Neural crest cell (in vitro differentiated cells): ENCODE measurements at regions not wholly inside any gene's neighbourhood (a gene's known extent, or its start where the extent isn't known, plus 50 kb on each side); places are given as distances from the start of the nearest gene placed in this dataset.

Experiments used
- DNase-seq: peaks from one replicate; pipeline ENCODE4 v3.0.0; 2021; ENCODE audit warnings: low read depth, mixed read lengths, low spot score
- H3K27ac Mint-ChIP-seq: one replicate; pipeline ENCODE4 v1.8.0; 2021; ENCODE audit warnings: mild to moderate bottlenecking, mixed read lengths; ENCODE audit not compliant: unreplicated experiment
- H3K27me3 Mint-ChIP-seq: 2 replicates; pipeline ENCODE4 v1.8.0; 2021; ENCODE audit warnings: low read depth, mild to moderate bottlenecking, mixed read lengths
- H3K36me3 Mint-ChIP-seq: 2 replicates; pipeline ENCODE4 v1.8.0; 2021; ENCODE audit warnings: low read depth, mild to moderate bottlenecking, mixed read lengths
- H3K4me1 Mint-ChIP-seq: 2 replicates; pipeline ENCODE4 v1.8.0; 2021; ENCODE audit warnings: mixed read lengths
- H3K4me3 Mint-ChIP-seq: one replicate; pipeline ENCODE4 v1.8.0; 2021; ENCODE audit warnings: mild to moderate bottlenecking, mixed read lengths
- H3K9me3 Mint-ChIP-seq: 2 replicates; pipeline ENCODE4 v1.8.0; 2021; ENCODE audit warnings: mixed read lengths
- TF ChIP-seq, protein P1 (sequence below): fragments of 200-600 bp; sonication (generic); conservative IDR thresholded peaks from 2 replicates; pipeline ENCODE4 v1.5.0; 2021; ENCODE audit warnings: antibody characterized with exemption, mild to moderate bottlenecking

DNA sequence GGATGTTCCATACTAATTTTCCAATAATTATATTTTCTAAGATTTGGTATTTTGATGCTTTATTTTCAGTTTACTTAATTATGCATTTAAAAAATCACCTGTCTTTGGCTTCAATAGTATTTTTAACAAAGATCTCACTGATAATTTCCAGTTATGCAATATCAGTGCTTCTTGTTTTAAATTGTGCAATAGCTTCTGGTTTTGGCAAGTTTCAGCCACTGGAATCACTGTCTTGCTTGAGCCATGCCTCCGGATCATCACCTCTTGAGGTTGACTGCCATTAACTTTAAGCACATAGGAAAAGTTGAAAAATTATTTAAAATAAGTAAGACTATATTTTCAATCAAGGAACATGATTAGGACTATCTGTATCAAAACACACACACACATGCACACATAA is 1242.1 kb downstream of the HACE1 start:
- DNase-seq, result no peak
- no peaks in the 10 kb centered on the region for H3K36me3 Mint-ChIP-seq
- H3K4me3 Mint-ChIP-seq, result no peak overlapping the region
- no peaks in the 10 kb centered on the region for H3K4me1 Mint-ChIP-seq
- peaks cover 8% of the 10 kb centered on the region for H3K9me3 Mint-ChIP-seq
- H3K27me3 Mint-ChIP-seq, result no peaks in the 10 kb centered on the region
- TF ChIP-seq, protein P1, sequence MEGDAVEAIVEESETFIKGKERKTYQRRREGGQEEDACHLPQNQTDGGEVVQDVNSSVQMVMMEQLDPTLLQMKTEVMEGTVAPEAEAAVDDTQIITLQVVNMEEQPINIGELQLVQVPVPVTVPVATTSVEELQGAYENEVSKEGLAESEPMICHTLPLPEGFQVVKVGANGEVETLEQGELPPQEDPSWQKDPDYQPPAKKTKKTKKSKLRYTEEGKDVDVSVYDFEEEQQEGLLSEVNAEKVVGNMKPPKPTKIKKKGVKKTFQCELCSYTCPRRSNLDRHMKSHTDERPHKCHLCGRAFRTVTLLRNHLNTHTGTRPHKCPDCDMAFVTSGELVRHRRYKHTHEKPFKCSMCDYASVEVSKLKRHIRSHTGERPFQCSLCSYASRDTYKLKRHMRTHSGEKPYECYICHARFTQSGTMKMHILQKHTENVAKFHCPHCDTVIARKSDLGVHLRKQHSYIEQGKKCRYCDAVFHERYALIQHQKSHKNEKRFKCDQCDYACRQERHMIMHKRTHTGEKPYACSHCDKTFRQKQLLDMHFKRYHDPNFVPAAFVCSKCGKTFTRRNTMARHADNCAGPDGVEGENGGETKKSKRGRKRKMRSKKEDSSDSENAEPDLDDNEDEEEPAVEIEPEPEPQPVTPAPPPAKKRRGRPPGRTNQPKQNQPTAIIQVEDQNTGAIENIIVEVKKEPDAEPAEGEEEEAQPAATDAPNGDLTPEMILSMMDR, result no peak
- no peak overlapping the region for H3K27ac Mint-ChIP-seq

DNA sequence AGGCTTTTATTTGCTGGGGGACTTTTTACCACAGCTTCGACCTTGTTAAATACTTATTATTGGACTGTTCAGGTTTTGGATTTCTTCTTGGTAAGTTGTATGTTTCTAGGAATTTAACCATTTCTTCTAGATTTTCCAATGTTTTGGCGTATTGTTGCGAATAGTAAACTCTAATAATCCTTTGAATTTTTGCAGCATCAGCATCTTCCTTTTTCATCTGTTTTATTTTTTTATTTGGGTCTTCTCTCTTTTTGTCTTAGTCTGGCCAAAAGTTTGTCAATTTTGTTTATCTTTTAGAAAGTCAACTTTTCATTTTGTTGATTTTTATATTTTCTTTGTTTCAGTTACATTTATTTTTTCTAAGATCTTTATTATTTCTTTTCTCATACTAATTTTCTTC is 1272.0 kb downstream of the HACE1 start:
- DNase-seq, result no peak
- Mint-ChIP-seq H3K4me1 (no peaks in the 10 kb centered on the region), H3K36me3 (no peaks in the 10 kb centered on the region), H3K9me3 (peaks cover 6% of the 10 kb centered on the region), H3K27me3 (peaks cover 14% of the 10 kb centered on the region), H3K27ac (no peak overlapping the region), H3K4me3 (no peak overlapping the region)
- TF ChIP-seq, protein P1, result no peak

DNA sequence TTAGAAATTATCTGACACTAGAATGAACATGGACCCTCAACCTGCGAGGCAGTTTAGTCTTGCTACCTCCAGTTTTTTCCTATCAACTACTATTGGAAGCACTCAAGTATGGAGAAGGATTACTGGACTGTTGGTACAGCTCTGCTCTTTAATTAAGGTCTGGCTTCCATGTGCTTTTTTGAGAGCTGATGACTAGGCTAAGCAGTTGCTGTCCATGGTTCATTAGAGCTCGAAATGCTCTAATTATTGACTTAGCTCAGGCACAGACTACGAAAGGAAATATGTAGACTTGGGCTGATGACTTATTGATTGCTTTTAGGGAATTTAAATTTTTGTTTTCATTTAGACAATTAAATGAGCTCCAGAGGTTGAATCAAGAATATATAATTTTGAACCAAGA is 1281.6 kb downstream of the HACE1 start:
- H3K27me3 Mint-ChIP-seq, result no peaks in the 10 kb centered on the region
- H3K4me1 Mint-ChIP-seq, result no peaks in the 10 kb centered on the region
- peaks cover 3% of the 10 kb centered on the region for H3K9me3 Mint-ChIP-seq
- DNase-seq, result no peak
- no peaks in the 10 kb centered on the region for H3K36me3 Mint-ChIP-seq
- H3K27ac Mint-ChIP-seq, result no peak overlapping the region
- TF ChIP-seq, protein P1, result no peak
- H3K4me3 Mint-ChIP-seq, result no peak overlapping the region

DNA sequence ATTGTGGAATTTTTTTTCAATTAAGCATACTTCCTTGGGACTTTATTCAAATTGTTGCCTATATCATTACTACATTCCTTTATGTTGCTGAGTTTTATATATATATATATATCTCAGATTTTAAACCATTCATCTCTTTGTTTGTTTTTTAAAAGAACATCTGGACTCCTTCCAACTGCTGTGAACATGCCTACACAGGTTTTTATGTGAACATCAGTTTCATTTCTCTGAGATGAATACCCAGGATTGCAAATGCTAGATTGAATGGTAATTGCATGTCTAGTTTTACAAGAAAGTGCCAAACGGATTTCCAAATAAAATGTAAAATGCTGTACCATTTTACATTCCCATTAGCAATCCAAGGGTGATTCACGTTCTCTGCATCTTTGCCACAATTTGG is 1289.3 kb downstream of the HACE1 start:
- DNase-seq, result no peak
- Mint-ChIP-seq H3K27ac (no peak overlapping the region), H3K4me1 (no peaks in the 10 kb centered on the region), H3K36me3 (no peaks in the 10 kb centered on the region), H3K9me3 (no peaks in the 10 kb centered on the region), H3K27me3 (peaks cover 6% of the 10 kb centered on the region), H3K4me3 (no peak overlapping the region)
- TF ChIP-seq, protein P1, result no peak

DNA sequence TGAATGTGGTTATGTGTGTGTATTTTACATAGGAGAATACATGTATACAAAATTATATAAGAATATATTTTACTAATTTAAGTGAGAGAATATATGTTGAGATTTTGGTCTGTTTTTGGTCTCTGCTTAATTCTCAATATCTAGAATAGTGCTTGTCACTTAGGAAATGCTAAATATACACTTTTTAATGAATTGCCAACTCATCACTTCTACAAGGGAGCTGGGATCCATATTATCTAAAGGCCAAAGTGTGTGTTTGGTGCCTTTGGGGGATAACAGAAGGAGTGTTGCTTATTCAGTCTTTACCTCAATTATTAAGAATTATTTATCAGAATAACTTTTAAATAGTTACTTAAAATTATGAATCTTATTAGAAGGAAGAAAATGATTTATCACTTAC is 1304.8 kb downstream of the HACE1 start:
- H3K36me3 Mint-ChIP-seq, result no peaks in the 10 kb centered on the region
- no peaks in the 10 kb centered on the region for H3K4me1 Mint-ChIP-seq
- no peak overlapping the region for H3K27ac Mint-ChIP-seq
- H3K27me3 Mint-ChIP-seq, result no peaks in the 10 kb centered on the region
- no peak for DNase-seq
- no peak overlapping the region for H3K4me3 Mint-ChIP-seq
- TF ChIP-seq, protein P1, result no peak
- no peaks in the 10 kb centered on the region for H3K9me3 Mint-ChIP-seq

DNA sequence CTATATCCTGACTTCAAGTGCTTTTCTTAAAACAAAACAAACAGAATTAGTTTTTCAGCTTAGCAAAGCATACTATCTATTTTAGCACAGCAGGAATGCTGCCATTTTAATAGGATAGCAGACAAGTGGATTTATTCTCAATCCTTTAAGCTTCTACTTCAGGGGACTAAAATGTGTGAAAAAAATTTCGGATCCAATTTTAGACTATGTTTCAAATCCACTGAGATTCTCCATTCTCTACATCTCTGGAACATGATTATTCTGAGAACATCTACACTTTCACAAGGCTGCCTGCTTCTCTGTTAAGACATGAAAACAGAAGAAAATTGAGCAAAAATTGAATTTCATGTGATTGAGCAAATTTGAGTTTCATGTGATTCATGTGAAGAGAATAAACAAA is 1321.3 kb downstream of the HACE1 start:
- Mint-ChIP-seq H3K4me1 (no peaks in the 10 kb centered on the region), H3K4me3 (no peak overlapping the region), H3K27me3 (no peaks in the 10 kb centered on the region), H3K36me3 (no peaks in the 10 kb centered on the region), H3K9me3 (no peaks in the 10 kb centered on the region), H3K27ac (no peak overlapping the region)
- TF ChIP-seq, protein P1, result no peak
- DNase-seq, result no peak
